ENCODE measurements at regions not wholly inside any gene's neighbourhood (a gene's known extent, or its start where the extent isn't known, plus 50 kb on each side); places are given as distances from the start of the nearest gene placed in this dataset.

DNA sequence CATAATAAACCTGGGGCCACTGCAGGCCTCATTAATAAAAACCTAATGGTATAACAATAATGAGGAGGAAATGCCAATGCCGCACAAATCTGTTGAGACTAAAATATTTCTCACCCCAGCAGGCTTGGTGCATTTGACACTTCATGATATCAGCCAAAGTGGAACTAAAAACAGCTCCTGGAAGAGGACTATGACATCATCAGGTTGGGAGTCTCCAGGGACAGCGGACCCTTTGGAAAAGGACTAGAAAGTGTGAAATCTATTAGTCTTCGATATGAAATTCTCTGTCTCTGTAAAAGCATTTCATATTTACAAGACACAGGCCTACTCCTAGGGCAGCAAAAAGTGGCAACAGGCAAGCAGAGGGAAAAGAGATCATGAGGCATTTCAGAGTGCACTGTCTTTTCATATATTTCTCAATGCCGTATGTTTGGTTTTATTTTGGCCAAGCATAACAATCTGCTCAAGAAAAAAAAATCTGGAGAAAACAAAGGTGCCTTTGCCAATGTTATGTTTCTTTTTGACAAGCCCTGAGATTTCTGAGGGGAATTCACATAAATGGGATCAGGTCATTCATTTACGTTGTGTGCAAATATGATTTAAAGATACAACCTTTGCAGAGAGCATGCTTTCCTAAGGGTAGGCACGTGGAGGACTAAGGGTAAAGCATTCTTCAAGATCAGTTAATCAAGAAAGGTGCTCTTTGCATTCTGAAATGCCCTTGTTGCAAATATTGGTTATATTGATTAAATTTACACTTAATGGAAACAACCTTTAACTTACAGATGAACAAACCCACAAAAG lies 580.9 kb upstream of the TMEFF2 start:
- intact Hi-C loops (cut with micrococcal nuclease): no loop called here
- DNase-seq (ENCODE audit: low read depth, low spot score): no peak
- POLR2A ChIA-PET: no interaction called here

More for the DNA sequence above, 580.9 kb upstream of the TMEFF2 start:
- H3K4me1 ChIP-seq (ENCODE audit: control insufficient read depth in 1 of 2, insufficient read depth in 2 of 2, low read length in 2 of 2): no peaks in the 10 kb centered on the region
- H3K4me2 ChIP-seq (ENCODE audit: low read length): no peak overlapping the region
- no peaks in the 10 kb centered on the region for H3K9me3 ChIP-seq (ENCODE audit: control insufficient read depth in 1 of 2, insufficient read depth in 1 of 2, low read depth in 1 of 2, low read length in 2 of 2)
- TF ChIP-seq EGR1 (IDR thresholded peaks at IDR 0.05; ENCODE audit: low read depth): no peak
- no peak for TF ChIP-seq SP1 (IDR thresholded peaks at IDR 0.05; ENCODE audit: low read depth)
- TF ChIP-seq, protein P1, sequence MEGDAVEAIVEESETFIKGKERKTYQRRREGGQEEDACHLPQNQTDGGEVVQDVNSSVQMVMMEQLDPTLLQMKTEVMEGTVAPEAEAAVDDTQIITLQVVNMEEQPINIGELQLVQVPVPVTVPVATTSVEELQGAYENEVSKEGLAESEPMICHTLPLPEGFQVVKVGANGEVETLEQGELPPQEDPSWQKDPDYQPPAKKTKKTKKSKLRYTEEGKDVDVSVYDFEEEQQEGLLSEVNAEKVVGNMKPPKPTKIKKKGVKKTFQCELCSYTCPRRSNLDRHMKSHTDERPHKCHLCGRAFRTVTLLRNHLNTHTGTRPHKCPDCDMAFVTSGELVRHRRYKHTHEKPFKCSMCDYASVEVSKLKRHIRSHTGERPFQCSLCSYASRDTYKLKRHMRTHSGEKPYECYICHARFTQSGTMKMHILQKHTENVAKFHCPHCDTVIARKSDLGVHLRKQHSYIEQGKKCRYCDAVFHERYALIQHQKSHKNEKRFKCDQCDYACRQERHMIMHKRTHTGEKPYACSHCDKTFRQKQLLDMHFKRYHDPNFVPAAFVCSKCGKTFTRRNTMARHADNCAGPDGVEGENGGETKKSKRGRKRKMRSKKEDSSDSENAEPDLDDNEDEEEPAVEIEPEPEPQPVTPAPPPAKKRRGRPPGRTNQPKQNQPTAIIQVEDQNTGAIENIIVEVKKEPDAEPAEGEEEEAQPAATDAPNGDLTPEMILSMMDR (IDR thresholded peaks at IDR 0.05 in 2 of 3, conservative IDR thresholded peaks at IDR 0.05 in 1 of 3; ENCODE audit: borderline replicate concordance in 1 of 3, insufficient read depth in 1 of 3, low read depth in 2 of 3, low read length in 2 of 3): no peak
- TF ChIP-seq ELF1 (IDR thresholded peaks at IDR 0.05; ENCODE audit: borderline replicate concordance, low read depth): no peak
- TF ChIP-seq RAD21 (IDR thresholded peaks at IDR 0.05; ENCODE audit: low read depth): no peak
- no peak for TF ChIP-seq EZH2 (IDR thresholded peaks at IDR 0.05)
- TF ChIP-seq FOSL1 (IDR thresholded peaks at IDR 0.05; ENCODE audit: low read depth): no peak
- TF ChIP-seq POLR2AphosphoS5 (IDR thresholded peaks at IDR 0.05; ENCODE audit: low read depth, low read length): no peak
- TF ChIP-seq EZH2phosphoT487 (IDR thresholded peaks at IDR 0.05; ENCODE audit: borderline replicate concordance): no peak
- no peak for TF ChIP-seq ZNF274 (IDR thresholded peaks at IDR 0.05; ENCODE audit: low read depth, low read length)
- TF ChIP-seq SIN3A (IDR thresholded peaks at IDR 0.05; ENCODE audit: low read depth): no peak
- TF ChIP-seq CEBPB (IDR thresholded peaks at IDR 0.05; ENCODE audit: low read depth): no peak
- no peak for TF ChIP-seq SRF (IDR thresholded peaks at IDR 0.05; ENCODE audit: low read depth)
- no peak for TF ChIP-seq ZFX (IDR thresholded peaks at IDR 0.05)
- ChIA-PET RAD21 (ENCODE audit: low non-redundant PET in 1 of 2, low total read pairs in 2 of 2, uncharacterized antibody in 2 of 2, unreplicated experiment in 2 of 2) (no interaction called here), CTCF (no interaction called here)
- no peaks in the 10 kb centered on the region for H4K20me1 ChIP-seq (ENCODE audit: insufficient read depth)
- no peak overlapping the region for H3K27ac ChIP-seq (ENCODE audit: low read depth, low read length)
- H3K27me3 ChIP-seq (ENCODE audit: insufficient read depth, low read length): no peaks in the 10 kb centered on the region
- no peaks in the 10 kb centered on the region for H3K79me2 ChIP-seq (ENCODE audit: insufficient read depth, low read length)
- BruUV-seq (replicated peaks): no TSS peak
- no peak overlapping the region for H2AFZ ChIP-seq (ENCODE audit: low read depth, low read length, poor library complexity, severe bottlenecking)
- H3K9ac ChIP-seq (ENCODE audit: low read length): no peak overlapping the region
- no peaks in the 10 kb centered on the region for H3K36me3 ChIP-seq (ENCODE audit: control insufficient read depth in 1 of 2, insufficient read depth in 2 of 2, low read length in 2 of 2)
- H3K4me3 ChIP-seq (replicated peaks in 1 of 2; ENCODE audit: low read depth in 1 of 2, low read length in 2 of 2): no peak overlapping the region
- ATAC-seq: no peak
- no peaks in the 10 kb centered on the region for H3K9me2 ChIP-seq (ENCODE audit: insufficient read depth)

All from HCT116 (cell line).